Sigmoid colon (tissue), 6 donors: ENCODE measurements at regions not wholly inside any gene's neighbourhood (a gene's known extent, or its start where the extent isn't known, plus 50 kb on each side); places are given as distances from the start of the nearest gene placed in this dataset.
A peak's percentile ranks its signal among the peaks of the same experiment; 100 is the strongest.

Experiments used
- DNase-seq: peaks from one replicate; pipeline ENCODE4 v3.0.0-alpha.2; 2019
- H3K27ac ChIP-seq, 4 donors: fragments of 200-600 bp; sonication (generic); one replicate each; pipeline ENCODE4 v1.5.1; 2016 to 2019; ENCODE audit warnings: mild to moderate bottlenecking in 1 of 4
- H3K27me3 ChIP-seq, 3 donors: fragments of 200-600 bp; sonication (generic); one replicate each; pipeline ENCODE4 v1.5.1; 2019; ENCODE audit warnings: mild to moderate bottlenecking in 1 of 3
- H3K36me3 ChIP-seq, 4 donors: fragments of 200-600 bp; sonication (generic); one replicate each; pipeline ENCODE4 v1.5.1; 2016 to 2019
- H3K4me1 ChIP-seq, 4 donors: fragments of 200-600 bp; sonication (generic); one replicate each; pipeline ENCODE4 v1.5.1; 2017 to 2019
- H3K4me3 ChIP-seq, 4 donors: fragments of 200-600 bp; sonication (generic); one replicate each; pipeline ENCODE4 v1.5.1; 2017 to 2019; ENCODE audit warnings: mild to moderate bottlenecking in 2 of 4, moderate library complexity in 1 of 4
- H3K9me3 ChIP-seq, 4 donors: fragments of 200-600 bp in 3 of 4; sonication (generic) in 3 of 4; one replicate each; pipeline versions ENCODE4 v1.5.1 to v1.6.1; 2013 to 2019
- EP300 ChIP-seq, 4 donors: sonication (generic); formaldehyde crosslinking; IDR thresholded peaks; one replicate each; pipeline ENCODE4 v1.6.1; 2017; ENCODE audit warnings: antibody characterized with exemption in 4 of 4
- POLR2A ChIP-seq, 2 donors: fragments of 450-650 bp; IDR thresholded peaks; one replicate each; pipeline ENCODE4 v1.6.1; 2016; ENCODE audit warnings: antibody characterized with exemption in 2 of 2, mild to moderate bottlenecking in 2 of 2, moderate library complexity in 2 of 2
- POLR2AphosphoS5 ChIP-seq, 4 donors: sonication (generic); formaldehyde crosslinking; IDR thresholded peaks; one replicate each; pipeline ENCODE4 v1.6.1; 2017; ENCODE audit warnings: antibody characterized with exemption in 4 of 4
- WGBS, 2 donors: extraction: QIAGEN DNeasy Blood & Tissue Kit; methylation state at CpG; one replicate each; pipeline ENCODE4 v1.1.7; 2013; 5-methylcytosine and 5-hydroxymethylcytosine counted together
- intact Hi-C: fragments of 100-400 bp; cut with DNase I; formaldehyde crosslinking; loops from one replicate; pipeline ENCODE4 v1.15.1; 2023
- TF ChIP-seq, protein P1 (sequence below), 4 experiments: fragments of 450-650 bp in 3 of 4; fragments of 200-600 bp in 1 of 4; IDR thresholded peaks; one replicate each; pipeline ENCODE4 v1.5.1; 2016 to 2019; ENCODE audit warnings: antibody characterized with exemption in 4 of 4, mild to moderate bottlenecking in 3 of 4, moderate library complexity in 2 of 4
- donor health status: healthy with polysubstance abuse.
- donor health status: healthy.

GRCh38 chr11:10379871-10380568, 75.0 kb upstream of the AMPD3 start:
- Histone ChIP-seq H3K36me3 (no peaks in the 10 kb centered on the region), H3K27ac (peak overlapping the region in 2 of 4 donors; percentile 23 to 71), H3K9me3 (no peaks in the 10 kb centered on the region), H3K27me3 (no peaks in the 10 kb centered on the region), H3K4me1 (peaks cover 0 to 8% (median 8%) of the 10 kb centered on the region in 4 donors), H3K4me3 (no peak overlapping the region)
- WGBS, 2 donors: 74 to 86% methylated on average over 2 of the region's 2 CpGs
- TF ChIP-seq EP300 (IDR thresholded peaks at IDR 0.05): no peak
- no peak for TF ChIP-seq POLR2A (IDR thresholded peaks at IDR 0.05)
- TF ChIP-seq POLR2AphosphoS5 (IDR thresholded peaks at IDR 0.05): no peak
- TF ChIP-seq, protein P1, sequence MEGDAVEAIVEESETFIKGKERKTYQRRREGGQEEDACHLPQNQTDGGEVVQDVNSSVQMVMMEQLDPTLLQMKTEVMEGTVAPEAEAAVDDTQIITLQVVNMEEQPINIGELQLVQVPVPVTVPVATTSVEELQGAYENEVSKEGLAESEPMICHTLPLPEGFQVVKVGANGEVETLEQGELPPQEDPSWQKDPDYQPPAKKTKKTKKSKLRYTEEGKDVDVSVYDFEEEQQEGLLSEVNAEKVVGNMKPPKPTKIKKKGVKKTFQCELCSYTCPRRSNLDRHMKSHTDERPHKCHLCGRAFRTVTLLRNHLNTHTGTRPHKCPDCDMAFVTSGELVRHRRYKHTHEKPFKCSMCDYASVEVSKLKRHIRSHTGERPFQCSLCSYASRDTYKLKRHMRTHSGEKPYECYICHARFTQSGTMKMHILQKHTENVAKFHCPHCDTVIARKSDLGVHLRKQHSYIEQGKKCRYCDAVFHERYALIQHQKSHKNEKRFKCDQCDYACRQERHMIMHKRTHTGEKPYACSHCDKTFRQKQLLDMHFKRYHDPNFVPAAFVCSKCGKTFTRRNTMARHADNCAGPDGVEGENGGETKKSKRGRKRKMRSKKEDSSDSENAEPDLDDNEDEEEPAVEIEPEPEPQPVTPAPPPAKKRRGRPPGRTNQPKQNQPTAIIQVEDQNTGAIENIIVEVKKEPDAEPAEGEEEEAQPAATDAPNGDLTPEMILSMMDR (IDR thresholded peaks at IDR 0.05): no peak
- DNase-seq: no peak
- intact Hi-C loops: no loop called here

GRCh38 chr11:10380921-10381320, 74.1 kb upstream of the AMPD3 start:
- no peaks in the 10 kb centered on the region for H3K27me3 ChIP-seq
- H3K4me3 ChIP-seq: no peak overlapping the region
- no peak for TF ChIP-seq EP300 (IDR thresholded peaks at IDR 0.05)
- TF ChIP-seq, protein P1 (IDR thresholded peaks at IDR 0.05): no peak
- no peak for TF ChIP-seq POLR2A (IDR thresholded peaks at IDR 0.05)
- no peak for TF ChIP-seq POLR2AphosphoS5 (IDR thresholded peaks at IDR 0.05)
- H3K36me3 ChIP-seq: no peaks in the 10 kb centered on the region
- peak overlapping the region in 1 of 4 donors; percentile 71 for H3K27ac ChIP-seq
- 89 to 90% methylated on average over 4 of the region's 4 CpGs for WGBS, 2 donors
- no peaks in the 10 kb centered on the region for H3K9me3 ChIP-seq
- DNase-seq: no peak
- peaks cover 0 to 6% (median 5%) of the 10 kb centered on the region in 4 donors for H3K4me1 ChIP-seq
- intact Hi-C loops: no loop called here

DNA sequence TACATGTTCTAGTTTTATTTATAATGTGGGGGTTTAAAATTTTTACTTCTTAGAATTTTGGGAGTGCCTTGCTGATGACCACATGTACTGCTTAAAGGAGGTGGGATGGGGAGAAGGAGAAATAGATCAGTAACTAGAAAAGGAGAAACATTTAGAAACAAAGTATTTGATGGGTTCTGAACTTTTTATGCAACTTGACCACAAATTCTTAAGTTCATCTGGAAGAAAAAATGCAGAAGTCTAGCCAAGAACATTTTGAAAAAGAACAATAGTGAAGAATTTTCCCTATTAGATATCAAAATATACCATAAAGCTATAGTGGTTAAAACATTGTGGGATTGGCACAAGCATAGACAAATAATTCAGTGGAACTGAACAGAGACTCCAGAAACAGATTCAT, 73.3 kb upstream of the AMPD3 start:
- H3K27ac ChIP-seq: no peak overlapping the region
- no peaks in the 10 kb centered on the region for H3K9me3 ChIP-seq
- TF ChIP-seq POLR2AphosphoS5 (IDR thresholded peaks at IDR 0.05): no peak
- TF ChIP-seq POLR2A (IDR thresholded peaks at IDR 0.05): no peak
- no peak for TF ChIP-seq EP300 (IDR thresholded peaks at IDR 0.05)
- no peaks in the 10 kb centered on the region for H3K27me3 ChIP-seq
- DNase-seq: no peak
- no peak overlapping the region for H3K4me3 ChIP-seq
- H3K36me3 ChIP-seq: no peaks in the 10 kb centered on the region
- H3K4me1 ChIP-seq: peaks cover 0 to 15% (median 13%) of the 10 kb centered on the region in 4 donors
- intact Hi-C loops: no loop called here

- Histone ChIP-seq H3K27ac (no peak overlapping the region), H3K4me3 (no peak overlapping the region), H3K4me1 (peaks cover 0 to 22% (median 21%) of the 10 kb centered on the region in 4 donors), H3K27me3 (no peaks in the 10 kb centered on the region), H3K9me3 (no peaks in the 10 kb centered on the region), H3K36me3 (no peaks in the 10 kb centered on the region)
- DNase-seq: no peak
- intact Hi-C loops: no loop called here
- 52 to 84% methylated on average over 6 of the region's 6 CpGs for WGBS, 2 donors
- TF ChIP-seq EP300 (IDR thresholded peaks at IDR 0.05): no peak
- TF ChIP-seq POLR2A (IDR thresholded peaks at IDR 0.05): no peak
- TF ChIP-seq, protein P1 (IDR thresholded peaks at IDR 0.05): no peak
- TF ChIP-seq POLR2AphosphoS5 (IDR thresholded peaks at IDR 0.05): no peak
Measured at GRCh38 chr11:10382518-10382917, 72.5 kb upstream of the AMPD3 start.

- H3K27ac ChIP-seq: peak overlapping the region; percentile 66 to 79 (median 78)
- TF ChIP-seq, protein P1 (IDR thresholded peaks at IDR 0.05): no peak
- TF ChIP-seq POLR2AphosphoS5 (IDR thresholded peaks at IDR 0.05): peak; percentile 43 to 80 (median 72)
- TF ChIP-seq POLR2A (IDR thresholded peaks at IDR 0.05): no peak
- peak in 2 of 4 donors; percentile 36 to 54 for TF ChIP-seq EP300 (IDR thresholded peaks at IDR 0.05)
Measured at GRCh38 chr11:10385696-10386095, 69.4 kb upstream of the AMPD3 start.

More at GRCh38 chr11:10385696-10386095, 69.4 kb upstream of the AMPD3 start:
- H3K9me3 ChIP-seq: no peaks in the 10 kb centered on the region
- H3K4me3 ChIP-seq: no peak overlapping the region
- intact Hi-C loops: no loop called here
- DNase-seq: peak; percentile 93
- 79 to 80% methylated on average over 6 of the region's 6 CpGs for WGBS, 2 donors
- H3K36me3 ChIP-seq: no peaks in the 10 kb centered on the region
- peaks cover 0 to 44% (median 42%) of the 10 kb centered on the region in 4 donors for H3K4me1 ChIP-seq
- H3K27me3 ChIP-seq: no peaks in the 10 kb centered on the region
